ENCODE measurements at regions not wholly inside any gene's neighbourhood (a gene's known extent, or its start where the extent isn't known, plus 50 kb on each side); places are given as distances from the start of the nearest gene placed in this dataset.

DNA sequence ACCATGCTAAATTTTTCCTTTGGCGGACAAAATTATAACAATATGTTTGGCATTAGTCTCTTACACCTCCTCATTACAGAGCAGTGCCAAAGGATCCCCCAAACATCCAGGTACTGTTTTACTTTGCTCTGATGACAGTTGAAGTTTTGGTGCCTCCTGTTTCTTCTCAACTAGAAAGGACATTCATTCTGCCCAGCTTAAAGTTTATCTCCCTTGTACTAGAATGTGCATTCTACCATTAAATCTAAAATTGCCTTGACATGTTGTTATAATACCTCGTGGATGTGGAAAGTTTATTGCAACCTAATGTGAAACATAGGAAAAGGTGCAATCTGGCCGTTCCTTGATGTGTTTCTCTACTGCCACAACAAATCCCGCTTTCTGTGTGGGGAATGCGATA, 173.4 kb downstream of the KITLG start:
- TF ChIP-seq, protein P1, sequence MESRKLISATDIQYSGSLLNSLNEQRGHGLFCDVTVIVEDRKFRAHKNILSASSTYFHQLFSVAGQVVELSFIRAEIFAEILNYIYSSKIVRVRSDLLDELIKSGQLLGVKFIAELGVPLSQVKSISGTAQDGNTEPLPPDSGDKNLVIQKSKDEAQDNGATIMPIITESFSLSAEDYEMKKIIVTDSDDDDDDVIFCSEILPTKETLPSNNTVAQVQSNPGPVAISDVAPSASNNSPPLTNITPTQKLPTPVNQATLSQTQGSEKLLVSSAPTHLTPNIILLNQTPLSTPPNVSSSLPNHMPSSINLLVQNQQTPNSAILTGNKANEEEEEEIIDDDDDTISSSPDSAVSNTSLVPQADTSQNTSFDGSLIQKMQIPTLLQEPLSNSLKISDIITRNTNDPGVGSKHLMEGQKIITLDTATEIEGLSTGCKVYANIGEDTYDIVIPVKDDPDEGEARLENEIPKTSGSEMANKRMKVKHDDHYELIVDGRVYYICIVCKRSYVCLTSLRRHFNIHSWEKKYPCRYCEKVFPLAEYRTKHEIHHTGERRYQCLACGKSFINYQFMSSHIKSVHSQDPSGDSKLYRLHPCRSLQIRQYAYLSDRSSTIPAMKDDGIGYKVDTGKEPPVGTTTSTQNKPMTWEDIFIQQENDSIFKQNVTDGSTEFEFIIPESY (IDR thresholded peaks at IDR 0.05), result no peak
- TF ChIP-seq, protein P2, sequence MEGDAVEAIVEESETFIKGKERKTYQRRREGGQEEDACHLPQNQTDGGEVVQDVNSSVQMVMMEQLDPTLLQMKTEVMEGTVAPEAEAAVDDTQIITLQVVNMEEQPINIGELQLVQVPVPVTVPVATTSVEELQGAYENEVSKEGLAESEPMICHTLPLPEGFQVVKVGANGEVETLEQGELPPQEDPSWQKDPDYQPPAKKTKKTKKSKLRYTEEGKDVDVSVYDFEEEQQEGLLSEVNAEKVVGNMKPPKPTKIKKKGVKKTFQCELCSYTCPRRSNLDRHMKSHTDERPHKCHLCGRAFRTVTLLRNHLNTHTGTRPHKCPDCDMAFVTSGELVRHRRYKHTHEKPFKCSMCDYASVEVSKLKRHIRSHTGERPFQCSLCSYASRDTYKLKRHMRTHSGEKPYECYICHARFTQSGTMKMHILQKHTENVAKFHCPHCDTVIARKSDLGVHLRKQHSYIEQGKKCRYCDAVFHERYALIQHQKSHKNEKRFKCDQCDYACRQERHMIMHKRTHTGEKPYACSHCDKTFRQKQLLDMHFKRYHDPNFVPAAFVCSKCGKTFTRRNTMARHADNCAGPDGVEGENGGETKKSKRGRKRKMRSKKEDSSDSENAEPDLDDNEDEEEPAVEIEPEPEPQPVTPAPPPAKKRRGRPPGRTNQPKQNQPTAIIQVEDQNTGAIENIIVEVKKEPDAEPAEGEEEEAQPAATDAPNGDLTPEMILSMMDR (IDR thresholded peaks at IDR 0.05; ENCODE audit: low read depth, low read length, missing input control), result no peak
- TF ChIP-seq FOXA1 (IDR thresholded peaks at IDR 0.05), result no peak

Data from liver (tissue), 2 donors.